ENCODE measurements at regions not wholly inside any gene's neighbourhood (a gene's known extent, or its start where the extent isn't known, plus 50 kb on each side); places are given as distances from the start of the nearest gene placed in this dataset.

DNA sequence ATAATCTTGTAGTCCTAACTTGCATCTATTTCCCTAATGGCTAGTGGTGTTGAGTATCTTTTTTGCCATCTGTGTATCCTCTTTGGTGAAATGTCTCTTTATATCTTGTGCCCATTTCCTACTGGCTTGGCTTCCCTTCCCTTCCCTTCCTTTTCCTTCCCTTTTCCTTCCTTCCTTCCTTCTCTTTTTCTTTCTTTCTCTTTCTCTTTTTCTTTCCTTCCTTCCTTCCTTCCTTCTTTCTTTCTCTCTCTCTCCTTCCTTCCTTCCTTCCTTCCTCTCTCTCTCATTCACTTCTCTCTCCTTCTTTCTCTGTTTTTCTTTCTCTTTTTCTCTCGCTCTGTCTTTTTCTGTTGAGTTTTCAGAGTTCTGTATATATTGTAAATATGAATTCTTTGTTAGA, 61.5 kb upstream of the SLC4A4 start:
- no peak for DNase-seq (ENCODE audit: low spot score)

- no peak for DNase-seq (ENCODE audit: low spot score)
Observed at GRCh38 chr4:71283642-71284257, 55.1 kb upstream of the SLC4A4 start.

GRCh38 chr4:71287305-71287704, 51.5 kb upstream of the SLC4A4 start:
- no peak for DNase-seq (ENCODE audit: low spot score)

DNA sequence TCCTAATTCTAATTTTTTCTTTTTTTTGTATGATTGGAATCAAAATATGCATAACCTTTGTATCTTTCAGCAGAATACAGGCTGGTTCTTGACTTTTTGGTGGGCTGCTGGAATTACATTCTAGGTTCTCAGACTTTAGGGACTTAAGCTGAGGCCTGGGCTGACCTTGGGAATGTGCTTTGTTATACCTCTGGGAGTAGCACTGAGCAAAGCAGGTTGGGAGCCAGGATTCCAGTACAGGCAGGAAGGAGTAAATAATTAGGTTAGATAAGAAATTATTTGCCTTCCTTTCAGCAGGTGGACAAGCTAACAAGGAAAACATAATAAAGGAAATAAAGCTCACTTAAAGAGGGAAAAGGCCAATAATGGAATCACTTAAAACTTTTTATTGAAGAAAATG, 49.9 kb upstream of the SLC4A4 start:
- DNase-seq (ENCODE audit: low spot score): no peak

Measured in SW480 (cell line).